ENCODE measurements at regions not wholly inside any gene's neighbourhood (a gene's known extent, or its start where the extent isn't known, plus 50 kb on each side); places are given as distances from the start of the nearest gene placed in this dataset.

- TF ChIP-seq CTCF (IDR thresholded peaks at IDR 0.05) (no peak), POLR2AphosphoS5 (IDR thresholded peaks at IDR 0.05) (no peak)
Observed at GRCh38 chr6:22364306-22364705, 67.5 kb upstream of the PRL start.

Measured in sigmoid colon (tissue), 4 donors.